ENCODE measurements at regions not wholly inside any gene's neighbourhood (a gene's known extent, or its start where the extent isn't known, plus 50 kb on each side); places are given as distances from the start of the nearest gene placed in this dataset.

DNA sequence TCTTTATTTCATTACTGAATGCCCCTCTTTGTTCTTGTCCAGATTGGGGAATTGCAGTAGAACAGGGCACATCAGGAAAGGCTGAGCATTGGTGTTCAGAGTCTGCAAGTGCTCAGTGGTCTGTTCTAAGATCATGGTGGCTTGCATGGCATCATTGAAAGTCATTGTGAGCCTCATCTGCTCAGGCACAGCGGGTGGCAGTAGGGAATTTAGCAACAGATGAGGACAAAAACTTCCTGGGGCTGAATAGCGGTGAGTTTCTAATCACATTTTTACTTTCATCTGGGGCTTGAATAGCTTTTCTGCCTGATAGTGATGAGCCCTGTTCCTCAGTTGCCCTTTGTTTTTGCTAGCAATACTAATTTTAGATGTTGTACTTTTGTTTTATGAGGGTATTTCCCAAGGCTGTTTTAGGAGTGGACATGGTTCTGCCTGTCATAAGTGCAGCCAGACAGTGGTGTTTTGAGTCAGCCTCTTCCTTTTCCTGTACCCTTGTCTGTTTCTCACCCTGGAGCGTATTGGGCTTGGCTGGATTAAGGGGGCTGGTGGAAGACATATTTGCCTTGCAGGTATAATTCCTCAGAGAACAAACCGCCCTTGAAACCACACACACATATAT is 127.2 kb upstream of the IL12A start:
- no peak for TF ChIP-seq EP300 (conservative IDR thresholded peaks at IDR 0.05; ENCODE audit: poor library complexity, severe bottlenecking)
- TF ChIP-seq, protein P1, sequence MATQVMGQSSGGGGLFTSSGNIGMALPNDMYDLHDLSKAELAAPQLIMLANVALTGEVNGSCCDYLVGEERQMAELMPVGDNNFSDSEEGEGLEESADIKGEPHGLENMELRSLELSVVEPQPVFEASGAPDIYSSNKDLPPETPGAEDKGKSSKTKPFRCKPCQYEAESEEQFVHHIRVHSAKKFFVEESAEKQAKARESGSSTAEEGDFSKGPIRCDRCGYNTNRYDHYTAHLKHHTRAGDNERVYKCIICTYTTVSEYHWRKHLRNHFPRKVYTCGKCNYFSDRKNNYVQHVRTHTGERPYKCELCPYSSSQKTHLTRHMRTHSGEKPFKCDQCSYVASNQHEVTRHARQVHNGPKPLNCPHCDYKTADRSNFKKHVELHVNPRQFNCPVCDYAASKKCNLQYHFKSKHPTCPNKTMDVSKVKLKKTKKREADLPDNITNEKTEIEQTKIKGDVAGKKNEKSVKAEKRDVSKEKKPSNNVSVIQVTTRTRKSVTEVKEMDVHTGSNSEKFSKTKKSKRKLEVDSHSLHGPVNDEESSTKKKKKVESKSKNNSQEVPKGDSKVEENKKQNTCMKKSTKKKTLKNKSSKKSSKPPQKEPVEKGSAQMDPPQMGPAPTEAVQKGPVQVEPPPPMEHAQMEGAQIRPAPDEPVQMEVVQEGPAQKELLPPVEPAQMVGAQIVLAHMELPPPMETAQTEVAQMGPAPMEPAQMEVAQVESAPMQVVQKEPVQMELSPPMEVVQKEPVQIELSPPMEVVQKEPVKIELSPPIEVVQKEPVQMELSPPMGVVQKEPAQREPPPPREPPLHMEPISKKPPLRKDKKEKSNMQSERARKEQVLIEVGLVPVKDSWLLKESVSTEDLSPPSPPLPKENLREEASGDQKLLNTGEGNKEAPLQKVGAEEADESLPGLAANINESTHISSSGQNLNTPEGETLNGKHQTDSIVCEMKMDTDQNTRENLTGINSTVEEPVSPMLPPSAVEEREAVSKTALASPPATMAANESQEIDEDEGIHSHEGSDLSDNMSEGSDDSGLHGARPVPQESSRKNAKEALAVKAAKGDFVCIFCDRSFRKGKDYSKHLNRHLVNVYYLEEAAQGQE (IDR thresholded peaks at IDR 0.05; ENCODE audit: borderline replicate concordance): no peak
- TF ChIP-seq, protein P2, sequence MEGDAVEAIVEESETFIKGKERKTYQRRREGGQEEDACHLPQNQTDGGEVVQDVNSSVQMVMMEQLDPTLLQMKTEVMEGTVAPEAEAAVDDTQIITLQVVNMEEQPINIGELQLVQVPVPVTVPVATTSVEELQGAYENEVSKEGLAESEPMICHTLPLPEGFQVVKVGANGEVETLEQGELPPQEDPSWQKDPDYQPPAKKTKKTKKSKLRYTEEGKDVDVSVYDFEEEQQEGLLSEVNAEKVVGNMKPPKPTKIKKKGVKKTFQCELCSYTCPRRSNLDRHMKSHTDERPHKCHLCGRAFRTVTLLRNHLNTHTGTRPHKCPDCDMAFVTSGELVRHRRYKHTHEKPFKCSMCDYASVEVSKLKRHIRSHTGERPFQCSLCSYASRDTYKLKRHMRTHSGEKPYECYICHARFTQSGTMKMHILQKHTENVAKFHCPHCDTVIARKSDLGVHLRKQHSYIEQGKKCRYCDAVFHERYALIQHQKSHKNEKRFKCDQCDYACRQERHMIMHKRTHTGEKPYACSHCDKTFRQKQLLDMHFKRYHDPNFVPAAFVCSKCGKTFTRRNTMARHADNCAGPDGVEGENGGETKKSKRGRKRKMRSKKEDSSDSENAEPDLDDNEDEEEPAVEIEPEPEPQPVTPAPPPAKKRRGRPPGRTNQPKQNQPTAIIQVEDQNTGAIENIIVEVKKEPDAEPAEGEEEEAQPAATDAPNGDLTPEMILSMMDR (IDR thresholded peaks at IDR 0.05; ENCODE audit: poor library complexity, severe bottlenecking): no peak
- no peak for TF ChIP-seq TAF1 (IDR thresholded peaks at IDR 0.05; ENCODE audit: low read depth)
- TF ChIP-seq POLR2AphosphoS5 (IDR thresholded peaks at IDR 0.05): no peak
- no peak for TF ChIP-seq EZH2 (IDR thresholded peaks at IDR 0.05; ENCODE audit: borderline replicate concordance, insufficient read depth, low read length, poor library complexity, severe bottlenecking)

Data from neural cell (in vitro differentiated cells).